Osteoblast (primary cell): ENCODE measurements at regions not wholly inside any gene's neighbourhood (a gene's known extent, or its start where the extent isn't known, plus 50 kb on each side); places are given as distances from the start of the nearest gene placed in this dataset.

ENCODE experiments used
- DNase-seq: peaks from one replicate; pipeline ENCODE4 v3.0.0; 2011; ENCODE audit warnings: low spot score, mixed read lengths; ENCODE audit not compliant: insufficient read length; ENCODE audit errors: missing footprints
- H2AFZ ChIP-seq: 2 replicates; pipeline ENCODE4 v1.6.0; 2011; ENCODE audit warnings: mild to moderate bottlenecking, low read length
- H3K27ac ChIP-seq: 2 replicates; pipeline ENCODE4 v1.5.1; 2011; ENCODE audit warnings: mild to moderate bottlenecking, low read depth, low read length, moderate library complexity
- H3K27me3 ChIP-seq: 2 replicates; pipeline ENCODE4 v1.6.0; 2012; ENCODE audit warnings: mild to moderate bottlenecking, control low read depth, inconsistent platforms, low read length, moderate library complexity; ENCODE audit not compliant: insufficient read depth
- H3K36me3 ChIP-seq: 2 replicates; pipeline ENCODE4 v1.5.1; 2011; ENCODE audit warnings: mild to moderate bottlenecking, low read length, control low read depth, moderate library complexity; ENCODE audit not compliant: insufficient read depth
- H3K4me1 ChIP-seq: 2 replicates; pipeline ENCODE4 v1.5.1; 2011; ENCODE audit warnings: mild to moderate bottlenecking, low read length, control low read depth, moderate library complexity; ENCODE audit not compliant: insufficient read depth
- H3K4me2 ChIP-seq: 2 replicates; pipeline ENCODE4 v1.6.0; 2011; ENCODE audit warnings: mild to moderate bottlenecking, low read length; ENCODE audit not compliant: insufficient read depth
- H3K4me3 ChIP-seq: fragments of 200-600 bp; sonication (generic); 3 replicates; pipeline ENCODE4 v1.5.1; 2012; ENCODE audit warnings: mild to moderate bottlenecking, low read length, inconsistent platforms; ENCODE audit not compliant: insufficient read depth
- H3K79me2 ChIP-seq: 2 replicates; pipeline ENCODE4 v1.6.0; 2012; ENCODE audit warnings: mild to moderate bottlenecking, low read length, control low read depth, inconsistent platforms; ENCODE audit not compliant: insufficient read depth
- H3K9me3 ChIP-seq: 2 replicates; pipeline ENCODE4 v1.5.1; 2011; ENCODE audit warnings: low read depth, low read length, control low read depth
- H4K20me1 ChIP-seq: 2 replicates; pipeline ENCODE4 v1.6.0; 2012; ENCODE audit warnings: mild to moderate bottlenecking, low read length, control low read depth; ENCODE audit not compliant: insufficient read depth
- CTCF ChIP-seq: IDR thresholded peaks from 2 replicates; pipeline ENCODE4 v1.5.1; 2011; ENCODE audit warnings: mild to moderate bottlenecking, low read depth, low read length, moderate library complexity; ENCODE audit errors: extremely low read depth

GRCh38 chr12:87930033-87930432 is 99.2 kb downstream of the C12orf50 start:
- H3K9me3 ChIP-seq = no peaks in the 10 kb centered on the region
- no peak overlapping the region for H3K4me2 ChIP-seq
- no peaks in the 10 kb centered on the region for H4K20me1 ChIP-seq
- no peak overlapping the region for H3K4me3 ChIP-seq
- H2AFZ ChIP-seq = no peak overlapping the region
- H3K36me3 ChIP-seq = no peaks in the 10 kb centered on the region
- TF ChIP-seq CTCF = no peak
- no peaks in the 10 kb centered on the region for H3K4me1 ChIP-seq
- H3K27me3 ChIP-seq = no peaks in the 10 kb centered on the region
- DNase-seq = no peak
- H3K27ac ChIP-seq = no peak overlapping the region
- no peaks in the 10 kb centered on the region for H3K79me2 ChIP-seq

- no peak overlapping the region for H2AFZ ChIP-seq
- no peaks in the 10 kb centered on the region for H3K27me3 ChIP-seq
- DNase-seq = no peak
- no peak overlapping the region for H3K4me3 ChIP-seq
- TF ChIP-seq CTCF = no peak
- no peaks in the 10 kb centered on the region for H3K9me3 ChIP-seq
- no peaks in the 10 kb centered on the region for H3K79me2 ChIP-seq
- H3K36me3 ChIP-seq = no peaks in the 10 kb centered on the region
- H3K27ac ChIP-seq = no peak overlapping the region
- H3K4me1 ChIP-seq = no peaks in the 10 kb centered on the region
- H4K20me1 ChIP-seq = no peaks in the 10 kb centered on the region
- no peak overlapping the region for H3K4me2 ChIP-seq
These were observed 99.9 kb downstream of the C12orf50 start for GRCh38 chr12:87929346-87929745.

GRCh38 chr12:87928031-87928430 is 101.2 kb downstream of the C12orf50 start:
- Histone ChIP-seq H3K79me2 (no peaks in the 10 kb centered on the region), H3K9me3 (no peaks in the 10 kb centered on the region), H3K27ac (no peak overlapping the region), H3K4me2 (no peak overlapping the region), H4K20me1 (no peaks in the 10 kb centered on the region), H3K27me3 (no peaks in the 10 kb centered on the region), H2AFZ (no peak overlapping the region), H3K36me3 (no peaks in the 10 kb centered on the region), H3K4me1 (no peaks in the 10 kb centered on the region), H3K4me3 (no peak overlapping the region)
- no peak for DNase-seq
- TF ChIP-seq CTCF = no peak

GRCh38 chr12:87925021-87925420 is 104.2 kb downstream of the C12orf50 start:
- DNase-seq = no peak
- Histone ChIP-seq H3K4me1 (no peaks in the 10 kb centered on the region), H3K4me3 (no peak overlapping the region), H3K27me3 (no peaks in the 10 kb centered on the region), H3K79me2 (no peaks in the 10 kb centered on the region), H4K20me1 (no peaks in the 10 kb centered on the region), H3K36me3 (no peaks in the 10 kb centered on the region), H3K27ac (no peak overlapping the region), H3K4me2 (no peak overlapping the region), H2AFZ (no peak overlapping the region), H3K9me3 (no peaks in the 10 kb centered on the region)
- no peak for TF ChIP-seq CTCF
